ENCODE measurements at regions not wholly inside any gene's neighbourhood (a gene's known extent, or its start where the extent isn't known, plus 50 kb on each side); places are given as distances from the start of the nearest gene placed in this dataset.
"Not testable (repeated sequence)": the region's sequence is repeated elsewhere in the genome, so short reads cannot be mapped to it uniquely, and the experiment has no call there.

DNA sequence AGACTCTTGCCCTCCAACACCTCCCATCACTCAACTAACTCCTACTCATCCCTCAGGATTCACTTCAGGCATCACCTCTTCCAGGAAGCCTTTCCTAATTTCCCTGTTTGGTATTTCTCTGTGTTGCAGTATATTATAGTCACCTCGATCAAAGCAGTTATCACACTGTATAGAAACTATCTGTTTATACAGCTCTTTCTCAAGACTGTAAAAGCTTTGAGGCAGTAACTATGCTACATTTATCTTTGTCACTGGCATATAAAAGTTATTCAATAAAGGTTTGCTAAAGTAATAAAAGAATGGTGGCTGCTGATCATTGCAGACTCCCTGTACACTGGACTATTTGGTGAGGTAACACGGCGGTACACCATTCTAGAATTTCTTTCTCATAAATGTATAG is 284.9 kb downstream of the PAX3 start:
- FAIRE-seq: no peak
- no peak for DNase-seq (ENCODE audit: insufficient read length, low spot score)

DNA sequence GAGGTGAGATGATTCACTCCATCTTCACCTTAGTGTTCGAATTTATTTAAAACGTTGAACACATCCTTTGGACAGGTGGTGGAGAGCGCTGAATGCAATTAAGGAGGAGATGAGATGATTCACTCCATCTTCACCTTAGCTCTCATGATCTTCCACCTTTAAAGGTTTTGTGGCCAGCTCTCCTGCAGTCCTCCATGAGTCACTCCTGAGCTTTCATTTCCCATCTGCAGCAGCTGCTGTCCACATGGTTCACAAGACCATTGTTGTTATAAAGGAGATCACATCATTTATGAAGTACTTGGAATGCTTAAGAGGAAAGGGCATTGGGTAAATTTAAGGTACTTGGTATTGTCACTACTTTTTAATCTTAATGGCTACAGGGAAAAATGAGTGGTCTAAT is 298.5 kb downstream of the PAX3 start:
- FAIRE-seq (no peak), DNase-seq (ENCODE audit: insufficient read length, low spot score) (no peak)

DNA sequence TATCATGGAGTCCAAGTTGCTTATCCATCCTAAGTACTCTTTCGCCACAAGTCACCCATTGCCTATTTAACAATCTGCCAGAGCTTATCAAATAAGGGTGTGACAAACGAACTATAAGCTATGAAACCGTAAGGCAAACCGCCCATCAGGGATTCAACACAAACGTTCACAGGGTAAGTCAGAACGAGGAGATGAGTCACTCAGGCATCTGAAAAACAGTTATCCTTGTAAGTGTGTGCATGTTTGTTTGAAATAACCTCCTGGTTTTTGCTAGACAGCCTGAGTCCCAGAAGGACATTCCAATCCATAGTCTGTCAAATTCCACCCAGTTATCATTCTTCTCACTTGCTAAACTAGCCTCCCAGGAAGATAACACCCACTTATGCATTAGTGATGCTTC is 299.1 kb downstream of the PAX3 start:
- no peak for FAIRE-seq
- DNase-seq (ENCODE audit: insufficient read length, low spot score): no peak

DNA sequence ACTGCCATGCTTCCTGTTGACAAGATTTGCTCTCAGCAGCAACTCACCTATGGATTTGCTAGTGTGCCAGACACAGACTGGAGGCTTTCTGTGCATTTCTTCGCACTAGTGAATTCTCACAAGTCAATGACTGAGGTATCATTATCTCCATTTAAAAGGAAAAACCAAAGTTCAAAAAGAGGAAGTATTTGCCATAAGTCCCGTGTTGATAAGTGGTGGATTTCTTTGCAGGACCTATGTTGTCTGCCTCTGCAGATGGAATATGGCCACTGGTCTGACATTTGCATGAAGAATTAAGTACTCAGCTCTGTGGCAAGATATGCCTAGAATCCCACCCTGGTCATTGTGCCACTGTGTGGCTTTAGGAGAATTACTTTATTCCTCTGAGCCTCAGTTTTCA is 299.6 kb downstream of the PAX3 start:
- DNase-seq (ENCODE audit: insufficient read length, low spot score): no peak
- no peak for FAIRE-seq

DNA sequence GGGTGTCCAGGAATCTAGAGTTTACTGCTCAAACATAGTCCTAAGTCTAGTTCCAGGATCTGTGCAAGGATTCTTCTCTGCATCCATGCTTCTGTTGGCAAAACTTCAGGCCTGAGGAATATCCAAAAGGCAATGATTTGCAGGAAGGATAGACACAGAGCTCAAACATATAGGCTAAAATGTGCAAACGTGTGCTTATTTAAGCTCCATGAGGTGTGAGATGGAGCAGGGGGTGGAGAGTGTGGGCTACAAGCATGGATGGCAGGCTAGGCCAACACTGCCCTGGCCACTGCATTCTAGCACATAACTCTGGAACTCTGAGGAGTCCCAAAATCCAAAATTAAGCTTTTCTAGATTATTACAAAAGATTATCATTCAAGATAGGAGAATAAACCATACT is 301.1 kb downstream of the PAX3 start:
- DNase-seq (ENCODE audit: insufficient read length, low spot score) (no peak), FAIRE-seq (no peak)

DNA sequence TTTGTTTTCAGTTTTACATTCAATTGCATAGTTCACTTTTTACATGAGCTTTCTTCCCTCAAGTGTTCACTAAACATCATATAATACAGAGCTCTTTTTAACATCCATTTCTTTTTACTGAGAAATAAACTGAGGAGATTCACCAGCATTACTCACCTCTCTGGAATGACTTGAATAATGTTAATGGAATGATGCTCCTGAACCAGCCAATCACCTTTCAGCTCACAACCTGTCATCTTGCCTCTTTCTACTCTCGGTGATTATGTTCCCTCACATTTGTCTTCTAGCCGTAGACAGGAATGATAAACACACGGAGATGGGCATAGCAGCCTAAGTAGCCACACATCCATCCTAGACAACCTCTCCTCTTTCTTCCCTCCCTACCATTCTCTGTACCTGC is 301.7 kb downstream of the PAX3 start:
- DNase-seq (ENCODE audit: insufficient read length, low spot score) (no peak), FAIRE-seq (no peak)

DNA sequence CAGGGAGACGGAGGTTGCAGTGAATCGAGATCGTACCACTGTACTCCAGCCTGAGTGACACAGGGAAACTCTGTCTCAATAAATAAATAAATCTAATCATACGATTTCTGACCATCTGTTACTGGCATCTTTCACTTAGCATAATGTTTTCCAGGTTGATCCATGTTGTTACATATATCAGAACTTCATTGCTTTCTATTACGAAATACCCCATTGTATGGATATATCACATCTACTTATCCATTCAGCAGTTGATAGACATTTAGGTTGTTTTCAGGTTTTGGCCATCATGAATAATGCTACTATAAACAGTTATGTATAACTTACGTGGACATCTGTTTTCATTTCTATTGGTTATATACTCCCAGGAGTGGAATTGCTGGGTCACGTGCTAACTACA is 303.9 kb downstream of the PAX3 start:
- FAIRE-seq (no peak), DNase-seq (ENCODE audit: insufficient read length, low spot score) (no peak)

DNA sequence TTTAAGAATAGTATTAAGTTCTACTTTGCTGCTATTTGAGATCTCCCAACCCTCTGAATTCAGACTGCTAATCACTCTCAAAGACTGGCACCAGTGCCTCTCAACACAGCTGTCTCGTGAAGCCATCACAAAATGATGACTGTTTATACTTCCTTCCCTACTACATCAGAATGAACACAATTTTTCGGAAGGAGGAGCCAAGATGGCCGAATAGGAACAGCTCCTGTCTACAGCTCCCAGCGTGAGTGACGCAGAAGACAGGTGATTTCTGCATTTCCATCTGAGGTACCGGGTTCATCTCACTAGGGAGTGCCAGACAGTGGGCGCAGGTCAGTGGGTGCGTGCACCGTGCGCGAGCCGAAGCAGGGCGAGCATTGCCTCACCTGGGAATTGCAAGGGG is 314.4 kb downstream of the PAX3 start:
- FAIRE-seq; DNase-seq (ENCODE audit: insufficient read length, low spot score): not testable (repeated sequence)

DNA sequence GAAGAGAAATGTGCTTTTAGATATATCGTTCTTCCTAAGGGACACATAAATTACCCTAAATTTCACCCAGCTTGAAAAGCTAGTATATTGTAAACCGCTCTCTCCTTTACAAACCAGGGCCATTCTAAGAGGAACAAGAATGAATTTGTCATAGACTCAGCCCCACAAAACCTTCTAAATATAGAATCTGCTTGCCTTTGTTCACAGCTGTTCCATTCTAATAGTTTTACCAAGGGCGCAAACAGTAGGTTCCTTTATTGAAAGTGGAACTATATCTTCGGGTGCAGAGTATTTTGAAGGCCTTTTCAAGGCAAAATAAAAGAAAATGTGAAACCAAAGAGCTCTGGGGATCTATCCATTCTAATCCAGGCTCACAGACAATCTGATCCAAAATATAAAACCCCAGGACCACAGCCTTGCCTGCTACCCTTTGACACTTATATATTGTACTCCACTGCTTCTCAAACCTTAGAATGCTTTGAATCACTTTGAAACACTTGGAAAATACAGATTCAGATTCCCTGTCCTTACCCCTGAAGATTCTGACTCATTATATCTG is 316.8 kb downstream of the PAX3 start:
- FAIRE-seq (no peak), DNase-seq (ENCODE audit: insufficient read length, low spot score) (no peak)

DNA sequence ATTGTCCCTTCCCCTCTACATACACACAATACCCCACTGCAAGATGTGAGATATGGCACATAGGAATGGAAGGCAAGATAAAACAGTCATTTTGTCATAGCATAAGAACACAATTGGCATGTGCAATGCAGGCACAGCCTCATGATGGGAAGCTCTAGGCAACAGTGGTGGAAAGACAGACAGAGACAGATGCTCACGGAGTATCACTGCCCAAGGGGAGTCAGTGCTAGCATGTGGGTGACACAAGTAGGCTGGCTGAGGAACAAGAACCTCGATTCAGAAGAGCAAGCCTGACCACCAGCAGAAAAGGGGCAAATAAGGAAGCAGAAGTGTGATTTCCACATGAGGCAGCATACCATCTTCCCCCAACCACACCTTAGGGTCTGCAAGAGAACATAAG is 323.6 kb downstream of the PAX3 start:
- no peak for FAIRE-seq

DNA sequence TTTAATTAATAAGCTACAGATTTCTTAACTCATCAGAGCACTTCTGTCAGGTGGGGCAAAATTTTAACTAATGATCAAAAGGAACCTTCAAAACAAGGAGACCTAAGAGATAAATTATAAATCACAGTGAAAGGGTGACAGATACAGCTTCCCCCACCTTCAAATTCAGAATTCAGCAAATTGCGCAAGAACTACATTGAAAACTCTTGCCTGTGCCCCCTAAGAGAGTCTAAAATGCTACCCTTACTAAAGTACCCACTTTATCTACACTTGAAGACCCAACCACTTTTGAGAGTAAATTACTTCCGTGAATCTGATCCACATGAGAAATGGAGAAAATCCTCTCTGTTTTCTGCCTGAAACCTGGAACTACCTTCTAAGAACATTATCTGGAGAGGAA is 324.9 kb downstream of the PAX3 start:
- FAIRE-seq (no peak), DNase-seq (ENCODE audit: insufficient read length, low spot score) (no peak)

More for the DNA sequence above, 323.6 kb downstream of the PAX3 start:
- no peak for DNase-seq (ENCODE audit: insufficient read length, low spot score)

DNA sequence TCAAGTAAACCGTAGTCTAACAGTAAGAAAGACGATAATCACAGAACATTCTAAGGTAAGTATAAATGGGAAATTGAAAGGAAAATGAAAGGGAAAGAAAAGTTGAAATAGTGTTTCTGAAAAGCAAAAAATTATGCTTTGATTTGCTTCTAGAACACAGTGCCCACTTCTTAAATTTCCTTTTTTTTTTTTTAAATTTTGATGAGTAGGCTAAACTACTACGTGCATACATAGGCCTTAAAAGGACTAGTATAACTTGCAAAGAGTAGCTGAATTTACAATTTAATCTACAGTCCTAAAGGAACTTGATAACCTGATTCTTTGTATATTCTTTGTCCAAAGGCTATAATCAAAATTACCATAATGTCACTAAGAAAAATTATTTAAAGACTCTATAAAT is 325.3 kb downstream of the PAX3 start:
- no peak for FAIRE-seq
- no peak for DNase-seq (ENCODE audit: insufficient read length, low spot score)

DNA sequence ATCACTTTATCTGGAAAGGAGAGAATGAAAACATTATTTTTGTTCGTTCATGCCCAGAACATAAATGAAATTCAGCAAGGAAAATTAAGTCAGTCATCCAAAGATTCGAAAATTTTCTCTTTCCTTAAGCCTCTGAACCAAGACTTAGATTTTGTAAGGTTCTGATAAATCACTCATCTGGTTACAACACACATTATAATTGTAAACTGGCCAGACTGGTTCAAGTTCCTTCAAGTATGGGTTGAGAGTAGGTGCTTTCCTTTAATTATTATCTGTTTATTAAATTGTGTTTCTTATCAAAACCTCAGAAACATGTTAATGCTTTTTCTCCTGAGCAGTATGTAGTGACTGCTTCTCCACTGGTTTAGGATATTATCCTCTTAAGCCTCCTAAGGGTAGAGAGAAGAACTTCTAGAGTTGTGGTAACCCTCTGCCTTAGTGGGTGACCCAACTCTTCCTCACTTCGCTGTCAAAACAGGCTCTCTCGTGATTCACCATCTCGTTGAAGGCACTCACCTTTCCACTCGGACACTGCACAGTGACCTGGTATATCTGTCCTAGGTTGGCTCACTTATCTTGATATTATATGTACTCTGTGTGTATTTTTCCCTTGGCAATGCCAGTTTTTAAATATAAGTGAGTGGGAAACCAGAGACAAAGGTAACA is 325.9 kb downstream of the PAX3 start:
- FAIRE-seq (no peak), DNase-seq (ENCODE audit: insufficient read length, low spot score) (no peak)

DNA sequence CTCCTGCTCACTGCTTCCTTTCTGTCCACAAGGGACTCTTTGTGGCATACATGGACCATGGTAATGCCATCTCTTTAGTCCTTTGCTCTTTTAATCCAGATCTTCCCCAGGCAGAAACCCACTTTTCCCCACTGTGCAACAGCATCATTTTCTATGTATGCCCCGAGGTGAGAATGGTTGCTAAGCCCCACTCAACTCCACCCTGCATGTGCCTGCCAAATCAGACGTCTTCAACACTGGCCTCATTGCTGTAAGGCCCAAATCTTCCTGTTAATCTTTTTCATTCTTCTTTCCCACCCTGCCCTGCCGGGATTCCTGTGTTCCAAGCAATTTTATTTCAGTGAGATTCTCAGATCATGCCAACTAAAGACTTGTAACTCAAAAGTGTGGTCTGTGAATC is 328.4 kb downstream of the PAX3 start:
- FAIRE-seq (no peak), DNase-seq (ENCODE audit: insufficient read length, low spot score) (no peak)

DNA sequence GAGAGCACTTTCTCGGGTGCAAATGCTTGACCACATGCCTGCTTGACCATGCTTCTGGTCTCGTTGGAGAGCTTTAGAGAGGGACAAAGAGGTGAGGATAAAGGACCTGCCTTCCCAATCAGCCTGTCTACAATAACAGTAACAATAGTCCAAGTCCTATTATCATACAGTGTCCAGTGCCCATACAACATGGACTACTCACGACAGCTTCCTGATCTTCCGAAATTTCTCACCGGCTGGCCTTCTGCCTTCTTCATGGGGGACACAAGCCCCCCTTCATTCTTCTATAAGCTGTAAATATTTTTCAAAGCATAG is 329.0 kb downstream of the PAX3 start:
- DNase-seq (ENCODE audit: insufficient read length, low spot score) (no peak), FAIRE-seq (no peak)

DNA sequence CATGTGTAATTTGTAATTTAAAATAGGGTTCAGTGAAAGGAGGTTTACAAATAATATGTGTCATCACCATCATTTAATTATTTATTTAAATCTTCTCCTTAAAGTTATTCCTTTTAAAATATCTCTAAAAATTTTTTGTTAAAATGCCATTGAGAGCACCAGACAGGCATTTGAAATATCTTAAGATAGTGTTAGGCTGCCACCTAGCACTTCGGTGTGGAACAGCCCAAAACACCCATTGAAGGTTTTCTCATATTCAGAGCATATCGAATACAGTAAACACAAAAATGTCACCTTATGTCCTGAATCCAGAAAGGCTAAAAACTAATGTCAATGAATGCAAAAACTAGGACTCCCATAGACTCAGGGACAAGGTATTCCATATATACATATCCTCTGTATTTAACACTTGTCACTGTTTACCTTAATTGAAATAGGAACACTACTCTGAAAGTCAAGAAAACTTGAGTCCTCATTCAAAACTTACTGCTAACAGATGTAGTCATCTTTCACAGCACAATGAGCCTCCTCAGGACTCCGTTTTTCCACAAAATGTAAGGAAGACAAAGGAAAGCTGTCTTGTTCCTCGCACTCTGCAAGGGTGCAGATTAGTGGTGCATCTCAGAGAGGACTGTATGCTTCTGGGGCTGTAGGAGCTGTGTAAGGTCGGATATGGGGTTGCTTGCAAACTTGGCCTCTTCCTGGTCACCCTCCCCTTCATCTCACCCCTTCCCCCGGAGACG is 329.5 kb downstream of the PAX3 start:
- DNase-seq (ENCODE audit: insufficient read length, low spot score): no peak
- FAIRE-seq: no peak

DNA sequence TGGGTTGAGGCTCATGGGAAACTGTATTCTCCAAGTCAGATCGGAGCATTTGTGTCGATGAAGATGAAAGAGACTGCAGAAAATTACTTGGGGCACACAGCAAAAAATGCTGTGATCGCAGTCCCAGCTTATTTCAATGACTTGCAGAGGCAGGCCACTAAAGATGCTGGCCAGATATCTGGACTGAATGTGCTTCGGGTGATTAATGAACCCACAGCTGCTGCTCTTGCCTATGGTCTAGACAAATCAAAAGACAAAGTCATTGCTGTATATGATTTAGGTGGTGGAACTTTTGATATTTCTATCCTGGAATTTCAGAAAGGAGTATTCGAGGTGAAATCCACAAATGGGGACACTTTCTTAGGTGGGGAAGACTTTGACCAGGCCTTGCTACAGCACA is 336.6 kb downstream of the PAX3 start:
- no peak for FAIRE-seq
- no peak for DNase-seq (ENCODE audit: insufficient read length, low spot score)

DNA sequence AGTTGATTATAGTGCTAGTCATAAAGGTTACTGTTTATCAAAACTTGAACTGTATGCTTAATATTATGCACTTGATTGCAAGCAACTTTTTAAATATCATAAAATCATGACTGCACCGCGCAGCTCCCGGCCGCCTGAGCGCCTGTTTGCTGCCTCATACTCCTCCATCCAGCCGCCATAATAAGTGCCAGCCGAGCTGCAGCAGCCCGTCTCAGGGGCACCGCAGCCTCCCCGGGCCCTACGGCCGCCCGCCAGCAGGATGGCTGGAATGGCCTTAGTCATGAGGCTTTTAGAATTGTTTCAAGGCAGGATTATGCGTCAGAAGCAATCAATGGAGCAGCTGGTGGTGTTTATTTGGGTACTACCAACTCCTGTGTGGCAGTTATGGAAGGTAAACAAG is 337.2 kb downstream of the PAX3 start:
- no peak for FAIRE-seq
- DNase-seq (ENCODE audit: insufficient read length, low spot score): no peak

DNA sequence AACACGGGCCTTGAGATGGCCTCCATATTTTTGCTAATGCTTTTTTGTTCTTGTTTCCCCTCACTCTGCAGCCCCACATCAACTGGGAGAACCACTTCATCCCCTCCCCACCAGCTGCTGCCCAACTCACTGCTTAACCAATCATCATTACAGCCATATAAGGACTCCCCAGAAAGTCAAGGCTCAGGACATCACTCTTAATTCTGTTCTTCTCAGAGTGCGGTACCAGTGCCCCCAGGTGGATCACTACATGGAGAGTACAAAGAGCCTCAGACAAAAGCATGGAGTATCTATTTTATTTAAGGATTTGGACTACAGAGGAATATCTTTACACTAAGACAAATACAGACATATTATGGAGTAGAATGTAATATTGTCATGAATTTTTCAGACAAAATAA is 340.6 kb downstream of the PAX3 start:
- DNase-seq (ENCODE audit: insufficient read length, low spot score) (no peak), FAIRE-seq (no peak)

DNA sequence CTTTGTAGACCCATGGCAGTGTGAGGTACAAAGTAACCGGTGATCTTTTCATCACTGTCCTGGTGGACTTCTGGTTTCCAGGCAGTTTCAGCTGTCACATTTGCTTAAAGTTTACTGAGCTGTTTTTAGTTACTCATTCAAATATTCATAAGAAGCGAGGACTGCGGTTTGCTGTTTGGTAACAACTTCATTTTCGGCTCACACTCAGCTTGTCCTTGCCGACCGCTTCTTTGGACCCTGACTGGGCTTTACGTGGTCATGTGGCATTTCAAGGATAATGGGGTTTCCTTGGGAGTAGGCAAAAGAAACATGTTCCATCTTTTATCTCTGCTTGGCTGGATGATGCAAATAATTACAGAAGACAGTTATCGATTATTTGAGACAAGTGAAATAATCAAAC is 350.7 kb downstream of the PAX3 start:
- no peak for DNase-seq (ENCODE audit: insufficient read length, low spot score)
- FAIRE-seq: no peak

DNA sequence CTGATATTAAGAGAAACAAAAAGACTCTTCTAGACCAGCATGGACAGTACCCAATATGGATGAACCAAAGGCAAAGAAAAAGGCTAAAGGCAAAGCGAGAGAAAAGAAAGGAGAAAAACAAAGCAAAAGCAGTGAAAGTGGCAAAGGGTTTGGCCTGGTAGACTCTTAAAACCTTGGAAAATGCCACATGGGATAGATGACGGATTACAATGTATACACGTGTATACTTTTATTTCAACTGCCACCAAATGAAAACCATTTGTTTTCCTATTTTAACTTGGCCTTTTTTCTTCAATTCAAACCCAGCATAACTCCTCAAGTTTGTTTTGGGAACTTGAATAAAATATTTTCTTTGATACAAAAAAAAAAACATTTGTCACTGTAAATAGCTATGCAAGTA is 354.3 kb downstream of the PAX3 start:
- DNase-seq (ENCODE audit: insufficient read length, low spot score); FAIRE-seq: not testable (repeated sequence)

DNA sequence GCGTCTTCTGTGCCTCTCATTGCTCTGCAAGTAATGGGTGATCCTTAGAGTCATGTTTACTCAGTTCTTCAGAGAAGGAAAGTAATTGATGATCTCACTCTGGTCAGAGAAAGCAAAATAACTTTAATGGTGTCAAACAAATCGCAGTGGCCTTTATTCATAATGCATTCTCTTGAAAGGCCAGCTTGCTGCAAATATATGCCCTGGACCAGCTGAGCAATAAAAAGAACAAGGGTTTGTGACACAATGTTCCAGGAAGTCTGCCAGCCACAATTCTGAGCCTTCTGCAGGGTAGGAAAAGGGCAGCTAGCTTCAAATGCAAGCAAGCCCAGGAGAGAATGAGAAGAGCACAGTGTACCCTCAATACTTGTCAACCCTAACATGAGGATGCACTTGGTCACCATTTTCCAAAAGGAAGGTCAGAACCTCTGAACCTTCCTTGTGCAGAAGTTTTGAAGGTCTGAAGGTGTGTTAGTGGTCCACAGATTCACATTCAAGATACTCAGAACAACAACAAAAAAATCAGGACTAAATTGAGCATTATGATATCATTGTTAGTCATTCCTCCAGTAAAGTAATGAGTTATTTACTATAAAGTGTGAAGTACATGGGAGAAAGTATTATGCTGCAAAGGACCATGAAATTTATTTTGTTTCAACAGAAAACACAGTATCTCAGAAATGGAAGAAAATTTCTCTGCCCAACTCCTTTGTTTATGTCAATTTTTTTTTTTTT is 355.6 kb downstream of the PAX3 start:
- DNase-seq (ENCODE audit: insufficient read length, low spot score) (no peak), FAIRE-seq (no peak)
